Neuronal stem cell (in vitro differentiated cells): ENCODE measurements at regions not wholly inside any gene's neighbourhood (a gene's known extent, or its start where the extent isn't known, plus 50 kb on each side); places are given as distances from the start of the nearest gene placed in this dataset.

Source experiments
- DNase-seq: peaks from one replicate; pipeline ENCODE4 v3.0.0-alpha.2; 2013; ENCODE audit warnings: low spot score
- H2AFZ ChIP-seq: one replicate; pipeline ENCODE4 v1.6.1; 2013; ENCODE audit warnings: mild to moderate bottlenecking, low read length, inconsistent platforms
- H2AK5ac ChIP-seq: 2 replicates; pipeline ENCODE4 v1.6.1; 2013; ENCODE audit warnings: low read depth, mild to moderate bottlenecking, inconsistent platforms, low read length, moderate library complexity, mixed read lengths
- H2BK120ac ChIP-seq: 2 replicates; pipeline ENCODE4 v1.6.1; 2013; ENCODE audit warnings: low read depth, mild to moderate bottlenecking, inconsistent platforms, low read length, moderate library complexity, mixed read lengths
- H2BK12ac ChIP-seq: one replicate; pipeline ENCODE4 v1.6.1; 2013; ENCODE audit warnings: low read length, inconsistent platforms
- H2BK15ac ChIP-seq: 2 replicates; pipeline ENCODE4 v1.6.1; 2013; ENCODE audit warnings: mild to moderate bottlenecking, low read length, inconsistent platforms, mixed read lengths
- H2BK5ac ChIP-seq: one replicate; pipeline ENCODE4 v1.6.1; 2013; ENCODE audit warnings: inconsistent platforms, mild to moderate bottlenecking, low read length, moderate library complexity
- H3K14ac ChIP-seq: one replicate; pipeline ENCODE4 v1.6.1; 2013; ENCODE audit warnings: low read length, inconsistent platforms
- H3K18ac ChIP-seq: 2 replicates; pipeline ENCODE4 v1.6.1; 2013; ENCODE audit warnings: low read length, inconsistent platforms
- H3K23ac ChIP-seq: 2 replicates; pipeline ENCODE4 v1.6.1; 2013; ENCODE audit warnings: low read depth, mild to moderate bottlenecking, mixed read lengths, low read length, inconsistent platforms; ENCODE audit not compliant: poor library complexity
- H3K27ac ChIP-seq: replicated peaks from 3 replicates; pipeline ENCODE4 v1.5.1; 2013; ENCODE audit warnings: low read length, inconsistent platforms
- H3K27me3 ChIP-seq, 3 experiments: 2 replicates each; pipeline ENCODE4 v1.6.1; 2013; ENCODE audit warnings: low read length in 3 of 3, mild to moderate bottlenecking in 2 of 3, inconsistent platforms in 1 of 3, low read depth in 1 of 3, mixed read lengths in 1 of 3, moderate library complexity in 1 of 3; ENCODE audit not compliant: control insufficient read depth in 3 of 3, insufficient read depth in 3 of 3
- H3K36me3 ChIP-seq, 2 donors: replicated peaks in 1 of 2; 2 replicates each; pipeline ENCODE4 v1.6.1; 2013; ENCODE audit warnings: low read length in 2 of 2; ENCODE audit not compliant: control insufficient read depth in 2 of 2, insufficient read depth in 2 of 2
- H3K4ac ChIP-seq: 2 replicates; pipeline ENCODE4 v1.6.1; 2013; ENCODE audit warnings: inconsistent platforms, mild to moderate bottlenecking, low read length, moderate library complexity
- H3K4me1 ChIP-seq, 2 donors: 1 replicate in 1 of 2; 2 replicates in 1 of 2; pipeline ENCODE4 v1.6.1; 2013; ENCODE audit warnings: low read length in 2 of 2, low read depth in 1 of 2; ENCODE audit not compliant: control insufficient read depth in 2 of 2, insufficient read depth in 1 of 2
- H3K4me2 ChIP-seq: one replicate; pipeline ENCODE4 v1.6.1; 2013; ENCODE audit warnings: mild to moderate bottlenecking, low read length, inconsistent platforms; ENCODE audit not compliant: insufficient read depth, poor library complexity, severe bottlenecking
- H3K4me3 ChIP-seq, 2 donors: 2 replicates each; pipeline ENCODE4 v1.5.1; 2013; ENCODE audit warnings: low read length in 2 of 2, mild to moderate bottlenecking in 2 of 2, inconsistent platforms in 1 of 2, moderate library complexity in 1 of 2
- H3K79me1 ChIP-seq: one replicate; pipeline ENCODE4 v1.6.1; 2013; ENCODE audit warnings: low read depth, mild to moderate bottlenecking, inconsistent platforms, low read length, moderate library complexity
- H3K9ac ChIP-seq: one replicate; pipeline ENCODE4 v1.6.1; 2013; ENCODE audit warnings: mild to moderate bottlenecking, low read depth, low read length, inconsistent platforms; ENCODE audit not compliant: poor library complexity
- H3K9me3 ChIP-seq, 2 donors: replicated peaks in 1 of 2; 2 replicates each; pipeline versions ENCODE3 to v1.6.1; 2013; ENCODE audit warnings: low read length in 2 of 2, mild to moderate bottlenecking in 2 of 2, inconsistent platforms in 1 of 2, low read depth in 1 of 2, mixed read lengths in 1 of 2, moderate library complexity in 1 of 2; ENCODE audit not compliant: control insufficient read depth in 2 of 2, insufficient read depth in 1 of 2
- H4K8ac ChIP-seq: one replicate; pipeline ENCODE4 v1.6.1; 2013; ENCODE audit warnings: low read depth, mild to moderate bottlenecking, inconsistent platforms, low read length, moderate library complexity
- H4K91ac ChIP-seq: one replicate; pipeline ENCODE4 v1.6.1; 2013; ENCODE audit warnings: low read length, low read depth, mild to moderate bottlenecking, inconsistent platforms; ENCODE audit not compliant: poor library complexity
- WGBS, 2 donors: extraction: QIAGEN DNeasy Blood & Tissue Kit; methylation state at CpG; one replicate each; pipeline ENCODE4 v1.1.7; 2013; ENCODE audit warnings: missing lambda C conversion rate in 2 of 2, mixed read lengths in 1 of 2; ENCODE audit not compliant: insufficient read length in 2 of 2, insufficient replicate concordance in 1 of 2; ENCODE audit errors: extremely low coverage in 2 of 2; 5-methylcytosine and 5-hydroxymethylcytosine counted together

GRCh38 chr11:128400382-128401203 lies 186.8 kb downstream of the ETS1 start:
- no peaks in the 10 kb centered on the region for H3K79me1 ChIP-seq
- no peak overlapping the region for H3K4me2 ChIP-seq

GRCh38 chr11:128399251-128400121 lies 187.9 kb downstream of the ETS1 start:
- Histone ChIP-seq H3K27me3 (no peaks in the 10 kb centered on the region), H2BK15ac (no peak overlapping the region), H3K4me1 (no peaks in the 10 kb centered on the region), H2AK5ac (no peak overlapping the region), H3K4me2 (no peak overlapping the region), H2BK120ac (no peak overlapping the region), H3K18ac (no peak overlapping the region), H3K23ac (no peak overlapping the region), H3K27ac (no peak overlapping the region), H4K91ac (no peak overlapping the region), H3K9me3 (no peaks in the 10 kb centered on the region), H2BK12ac (no peak overlapping the region), H2BK5ac (no peak overlapping the region), H3K4ac (no peak overlapping the region), H4K8ac (no peak overlapping the region), H2AFZ (no peak overlapping the region), H3K4me3 (no peak overlapping the region), H3K36me3 (no peaks in the 10 kb centered on the region), H3K9ac (no peak overlapping the region), H3K14ac (no peak overlapping the region), H3K79me1 (no peaks in the 10 kb centered on the region)
- DNase-seq, result no peak
- no CpG with 5 or more reads among the region's 7 CpGs for WGBS, 2 donors

More at GRCh38 chr11:128400382-128401203, 186.8 kb downstream of the ETS1 start:
- no peak overlapping the region for H4K8ac ChIP-seq
- no peak overlapping the region for H3K4me3 ChIP-seq
- H3K14ac ChIP-seq, result no peak overlapping the region
- H3K27me3 ChIP-seq, result no peaks in the 10 kb centered on the region
- no peak overlapping the region for H3K18ac ChIP-seq
- H2BK15ac ChIP-seq, result no peak overlapping the region
- H2AFZ ChIP-seq, result no peak overlapping the region
- no CpG with 5 or more reads among the region's 8 CpGs for WGBS, 2 donors
- no peak overlapping the region for H2BK5ac ChIP-seq
- no peak overlapping the region for H2BK12ac ChIP-seq
- H3K23ac ChIP-seq, result no peak overlapping the region
- H3K4me1 ChIP-seq, result no peaks in the 10 kb centered on the region
- no peak overlapping the region for H4K91ac ChIP-seq
- H2AK5ac ChIP-seq, result no peak overlapping the region
- H2BK120ac ChIP-seq, result no peak overlapping the region
- H3K27ac ChIP-seq, result no peak overlapping the region
- no peaks in the 10 kb centered on the region for H3K36me3 ChIP-seq
- H3K4ac ChIP-seq, result no peak overlapping the region
- H3K9ac ChIP-seq, result no peak overlapping the region
- DNase-seq, result no peak
- H3K9me3 ChIP-seq, result no peaks in the 10 kb centered on the region

- Histone ChIP-seq H3K4ac (no peak overlapping the region), H4K8ac (no peak overlapping the region), H3K27me3 (no peaks in the 10 kb centered on the region), H3K79me1 (no peaks in the 10 kb centered on the region), H3K4me3 (no peak overlapping the region), H3K36me3 (no peaks in the 10 kb centered on the region), H3K4me1 (no peaks in the 10 kb centered on the region), H3K14ac (no peak overlapping the region), H2BK120ac (no peak overlapping the region), H2BK5ac (no peak overlapping the region), H2BK12ac (no peak overlapping the region), H3K4me2 (no peak overlapping the region), H4K91ac (no peak overlapping the region), H2AFZ (no peak overlapping the region), H3K9me3 (no peaks in the 10 kb centered on the region), H3K18ac (no peak overlapping the region), H3K27ac (no peak overlapping the region), H2BK15ac (no peak overlapping the region), H3K9ac (no peak overlapping the region), H3K23ac (no peak overlapping the region), H2AK5ac (no peak overlapping the region)
- no peak for DNase-seq
- WGBS, 2 donors, result no CpG with 5 or more reads among the region's 2 CpGs
These were observed 188.7 kb downstream of the ETS1 start for GRCh38 chr11:128398517-128399250.
